CD14-positive monocyte (primary cell): ENCODE measurements at regions not wholly inside any gene's neighbourhood (a gene's known extent, or its start where the extent isn't known, plus 50 kb on each side); places are given as distances from the start of the nearest gene placed in this dataset.

Experiments used
- DNase-seq, 3 donors: peaks; one replicate each; pipeline ENCODE4 v3.0.0-alpha.2; 2011 to 2022
- H2AFZ ChIP-seq: 2 replicates; pipeline ENCODE4 v1.6.0; 2012; ENCODE audit warnings: mild to moderate bottlenecking, low read depth, low read length, inconsistent platforms; ENCODE audit not compliant: insufficient read depth, poor library complexity, severe bottlenecking
- H3K27ac ChIP-seq, 2 donors: 1 replicate in 1 of 2; 2 replicates in 1 of 2; pipeline ENCODE4 v1.5.1; 2012 to 2013; ENCODE audit warnings: low read length in 2 of 2, control low read depth in 1 of 2, inconsistent platforms in 1 of 2, low read depth in 1 of 2, mild to moderate bottlenecking in 1 of 2
- H3K27me3 ChIP-seq, 2 donors: one replicate each; pipeline versions ENCODE4 v1.6.0 to v1.6.1; 2011 to 2013; ENCODE audit warnings: low read length in 2 of 2; ENCODE audit not compliant: control insufficient read depth in 2 of 2, insufficient read depth in 2 of 2
- H3K36me3 ChIP-seq, 2 donors: replicated peaks in 1 of 2; 1 replicate in 1 of 2; 2 replicates in 1 of 2; pipeline versions ENCODE4 v1.5.1 to v1.6.1; 2012 to 2013; ENCODE audit warnings: low read length in 2 of 2, control low read depth in 1 of 2, inconsistent platforms in 1 of 2, mild to moderate bottlenecking in 1 of 2; ENCODE audit not compliant: insufficient read depth in 2 of 2, control insufficient read depth in 1 of 2
- H3K4me1 ChIP-seq, 2 donors: 1 replicate in 1 of 2; 2 replicates in 1 of 2; pipeline versions ENCODE4 v1.5.1 to v1.6.1; 2012 to 2013; ENCODE audit warnings: low read length in 2 of 2, control low read depth in 1 of 2, inconsistent platforms in 1 of 2, mild to moderate bottlenecking in 1 of 2, moderate library complexity in 1 of 2; ENCODE audit not compliant: insufficient read depth in 2 of 2, control insufficient read depth in 1 of 2
- H3K4me2 ChIP-seq: replicated peaks from 2 replicates; pipeline ENCODE3; 2012; ENCODE audit warnings: low read length, moderate library complexity, mild to moderate bottlenecking; ENCODE audit not compliant: poor library complexity, severe bottlenecking; ENCODE audit errors: extremely low read depth
- H3K4me3 ChIP-seq, 3 experiments: fragments of 200-600 bp in 1 of 3; sonication (generic) in 1 of 3; replicated peaks in 1 of 3; 1 replicate in 2 of 3; 2 replicates in 1 of 3; pipeline ENCODE4 v1.5.1; 2011 to 2013; ENCODE audit warnings: low read length in 3 of 3, mild to moderate bottlenecking in 3 of 3, control low read depth in 2 of 3, low read depth in 2 of 3, inconsistent platforms in 1 of 3, moderate library complexity in 1 of 3
- H3K79me2 ChIP-seq: 2 replicates; pipeline ENCODE4 v1.6.0; 2012; ENCODE audit warnings: mild to moderate bottlenecking, control low read depth, inconsistent platforms, low read length, moderate library complexity; ENCODE audit not compliant: insufficient read depth
- H3K9ac ChIP-seq: 2 replicates; pipeline ENCODE4 v1.6.0; 2017; ENCODE audit warnings: low read length, mild to moderate bottlenecking; ENCODE audit not compliant: insufficient read depth, poor library complexity, severe bottlenecking
- H3K9me3 ChIP-seq, 2 donors: replicated peaks in 1 of 2; 1 replicate in 1 of 2; 2 replicates in 1 of 2; pipeline versions ENCODE4 v1.5.1 to v1.6.1; 2012 to 2013; ENCODE audit warnings: low read length in 2 of 2, control low read depth in 1 of 2; ENCODE audit not compliant: control insufficient read depth in 1 of 2, insufficient read depth in 1 of 2
- H4K20me1 ChIP-seq: 2 replicates; pipeline ENCODE4 v1.6.0; 2012; ENCODE audit warnings: mild to moderate bottlenecking, low read length, control low read depth, moderate library complexity; ENCODE audit not compliant: insufficient read depth
- H3K27ac Mint-ChIP-seq, 7 donors: one replicate each; pipeline ENCODE4 v1.8.0; 2020; ENCODE audit warnings: mild to moderate bottlenecking in 7 of 7, mixed read lengths in 7 of 7, moderate library complexity in 6 of 7, inconsistent platforms in 2 of 7
- H3K27me3 Mint-ChIP-seq, 3 donors: one replicate each; pipeline ENCODE4 v1.8.0; 2021 to 2022; ENCODE audit warnings: low read depth in 3 of 3, mild to moderate bottlenecking in 3 of 3, mixed read lengths in 3 of 3, moderate library complexity in 3 of 3, inconsistent platforms in 1 of 3
- H3K36me3 Mint-ChIP-seq, 2 donors: one replicate each; pipeline ENCODE4 v1.8.0; 2020; ENCODE audit warnings: mixed read lengths in 2 of 2, inconsistent platforms in 1 of 2, mild to moderate bottlenecking in 1 of 2
- H3K4me1 Mint-ChIP-seq: one replicate; pipeline ENCODE4 v1.8.0; 2020; ENCODE audit warnings: mild to moderate bottlenecking, mixed read lengths
- H3K4me3 Mint-ChIP-seq, 2 donors: one replicate each; pipeline ENCODE4 v1.8.0; 2020; ENCODE audit warnings: mild to moderate bottlenecking in 2 of 2, mixed read lengths in 2 of 2, moderate library complexity in 1 of 2
- H3K9me3 Mint-ChIP-seq, 7 donors: one replicate each; pipeline ENCODE4 v1.8.0; 2020 to 2022; ENCODE audit warnings: mixed read lengths in 7 of 7, mild to moderate bottlenecking in 6 of 7, moderate library complexity in 6 of 7, inconsistent platforms in 2 of 7
- WGBS: methylation state at CpG from one replicate; pipeline ENCODE4 v1.1.5; 2013; ENCODE audit warnings: missing lambda C conversion rate; ENCODE audit not compliant: insufficient coverage; 5-methylcytosine and 5-hydroxymethylcytosine counted together
- intact Hi-C, 2 donors: fragments of 100-400 bp; cut with micrococcal nuclease; formaldehyde crosslinking; loops; one replicate each; pipeline versions ENCODE4 v1.15.0 to v1.15.1; 2023
- TF ChIP-seq, protein P1 (sequence below): fragments of 200-600 bp; IDR thresholded peaks from one replicate; pipeline ENCODE4 v1.8.0; 2022; ENCODE audit warnings: antibody characterized with exemption, mild to moderate bottlenecking

- Histone ChIP-seq H3K79me2 (no peaks in the 10 kb centered on the region), H2AFZ (no peak overlapping the region), H3K4me3 (no peak overlapping the region), H3K9ac (no peak overlapping the region), H3K4me2 (no peak overlapping the region), H3K9me3 (no peaks in the 10 kb centered on the region), H3K36me3 (no peaks in the 10 kb centered on the region), H4K20me1 (no peaks in the 10 kb centered on the region), H3K27me3 (no peaks in the 10 kb centered on the region), H3K27ac (no peak overlapping the region), H3K4me1 (no peaks in the 10 kb centered on the region)
- intact Hi-C loops = no loop called here
- Mint-ChIP-seq H3K27me3 (no peaks in the 10 kb centered on the region), H3K4me3 (no peak overlapping the region), H3K9me3 (peaks cover 0 to 7% (median 3%) of the 10 kb centered on the region in 7 donors), H3K27ac (no peak overlapping the region), H3K4me1 (no peaks in the 10 kb centered on the region), H3K36me3 (no peaks in the 10 kb centered on the region)
- DNase-seq = no peak
- TF ChIP-seq, protein P1, sequence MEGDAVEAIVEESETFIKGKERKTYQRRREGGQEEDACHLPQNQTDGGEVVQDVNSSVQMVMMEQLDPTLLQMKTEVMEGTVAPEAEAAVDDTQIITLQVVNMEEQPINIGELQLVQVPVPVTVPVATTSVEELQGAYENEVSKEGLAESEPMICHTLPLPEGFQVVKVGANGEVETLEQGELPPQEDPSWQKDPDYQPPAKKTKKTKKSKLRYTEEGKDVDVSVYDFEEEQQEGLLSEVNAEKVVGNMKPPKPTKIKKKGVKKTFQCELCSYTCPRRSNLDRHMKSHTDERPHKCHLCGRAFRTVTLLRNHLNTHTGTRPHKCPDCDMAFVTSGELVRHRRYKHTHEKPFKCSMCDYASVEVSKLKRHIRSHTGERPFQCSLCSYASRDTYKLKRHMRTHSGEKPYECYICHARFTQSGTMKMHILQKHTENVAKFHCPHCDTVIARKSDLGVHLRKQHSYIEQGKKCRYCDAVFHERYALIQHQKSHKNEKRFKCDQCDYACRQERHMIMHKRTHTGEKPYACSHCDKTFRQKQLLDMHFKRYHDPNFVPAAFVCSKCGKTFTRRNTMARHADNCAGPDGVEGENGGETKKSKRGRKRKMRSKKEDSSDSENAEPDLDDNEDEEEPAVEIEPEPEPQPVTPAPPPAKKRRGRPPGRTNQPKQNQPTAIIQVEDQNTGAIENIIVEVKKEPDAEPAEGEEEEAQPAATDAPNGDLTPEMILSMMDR = no peak
- WGBS = 75% methylated on average over 2 of the region's 6 CpGs
These were observed 360.0 kb downstream of the RND3 start for GRCh38 chr2:150127346-150127990.

DNA sequence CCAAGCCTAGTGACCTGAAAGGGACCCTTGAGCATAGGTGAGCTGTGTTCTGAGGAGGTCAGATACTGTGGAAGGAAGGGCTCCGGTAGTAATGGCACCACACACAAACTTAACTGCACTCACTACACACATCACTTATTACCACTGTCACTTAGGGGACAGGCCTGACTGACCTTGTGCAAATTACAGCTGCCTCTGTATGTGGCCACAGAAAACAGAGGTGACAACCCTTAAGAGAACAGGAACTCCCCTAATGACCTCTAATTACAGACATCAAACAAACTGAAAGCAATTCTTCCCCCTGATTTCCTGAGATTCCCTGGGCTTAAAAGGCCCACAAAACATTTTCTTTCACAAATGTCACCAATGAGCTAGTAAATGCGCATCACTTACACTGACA is 360.6 kb downstream of the RND3 start:
- no peak overlapping the region for H2AFZ ChIP-seq
- intact Hi-C loops = no loop called here
- no peaks in the 10 kb centered on the region for H3K27me3 Mint-ChIP-seq
- H3K27me3 ChIP-seq = no peaks in the 10 kb centered on the region
- H3K4me1 ChIP-seq = no peaks in the 10 kb centered on the region
- no CpG with 5 or more reads among the region's 2 CpGs for WGBS
- TF ChIP-seq, protein P1 = no peak
- H3K36me3 ChIP-seq = no peaks in the 10 kb centered on the region
- DNase-seq = no peak
- H3K79me2 ChIP-seq = no peaks in the 10 kb centered on the region
- no peak overlapping the region for H3K9ac ChIP-seq
- no peaks in the 10 kb centered on the region for H3K4me1 Mint-ChIP-seq
- no peak overlapping the region for H3K4me3 ChIP-seq
- H3K4me3 Mint-ChIP-seq = no peak overlapping the region
- H3K9me3 ChIP-seq = no peaks in the 10 kb centered on the region
- no peak overlapping the region for H3K27ac ChIP-seq
- H3K9me3 Mint-ChIP-seq = peaks cover 0 to 9% (median 4%) of the 10 kb centered on the region in 7 donors
- no peaks in the 10 kb centered on the region for H3K36me3 Mint-ChIP-seq
- H4K20me1 ChIP-seq = no peaks in the 10 kb centered on the region
- H3K27ac Mint-ChIP-seq = no peak overlapping the region
- H3K4me2 ChIP-seq = no peak overlapping the region
